Sigmoid colon (tissue), 4 donors: ENCODE measurements at regions not wholly inside any gene's neighbourhood (a gene's known extent, or its start where the extent isn't known, plus 50 kb on each side); places are given as distances from the start of the nearest gene placed in this dataset.
"Not testable (repeated sequence)": the region's sequence is repeated elsewhere in the genome, so short reads cannot be mapped to it uniquely, and the experiment has no call there.

Experiments
- EP300 ChIP-seq, 4 donors: sonication (generic); formaldehyde crosslinking; IDR thresholded peaks; one replicate each; pipeline ENCODE4 v1.6.1; 2017; ENCODE audit warnings: antibody characterized with exemption in 4 of 4
- POLR2A ChIP-seq, 2 donors: fragments of 450-650 bp; IDR thresholded peaks; one replicate each; pipeline ENCODE4 v1.6.1; 2016; ENCODE audit warnings: antibody characterized with exemption in 2 of 2, mild to moderate bottlenecking in 2 of 2, moderate library complexity in 2 of 2
- POLR2AphosphoS5 ChIP-seq, 4 donors: sonication (generic); formaldehyde crosslinking; IDR thresholded peaks; one replicate each; pipeline ENCODE4 v1.6.1; 2017; ENCODE audit warnings: antibody characterized with exemption in 4 of 4
- TF ChIP-seq, protein P1 (sequence below), 4 experiments: fragments of 450-650 bp in 3 of 4; fragments of 200-600 bp in 1 of 4; IDR thresholded peaks; one replicate each; pipeline ENCODE4 v1.5.1; 2016 to 2019; ENCODE audit warnings: antibody characterized with exemption in 4 of 4, mild to moderate bottlenecking in 3 of 4, moderate library complexity in 2 of 4

DNA sequence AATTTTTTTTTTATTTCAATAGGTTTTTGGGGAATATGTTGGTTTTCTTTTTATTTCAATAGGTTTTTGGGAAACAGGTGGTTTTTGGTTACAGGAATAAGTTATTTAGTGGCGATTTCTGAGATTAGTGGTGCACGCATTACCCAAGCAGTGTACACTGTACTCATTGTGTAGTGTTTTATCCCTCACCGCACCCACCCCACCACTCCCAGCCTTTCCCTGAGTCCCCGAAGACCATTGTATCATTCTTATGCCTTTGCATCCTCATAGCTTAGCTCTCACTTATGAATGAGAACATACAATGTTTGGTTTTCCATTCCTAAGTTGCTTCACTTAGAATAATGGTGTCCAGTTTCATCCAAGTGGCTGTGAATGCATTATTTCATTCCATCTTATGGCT lies 2142.4 kb upstream of the DEFB115 start:
- not testable (repeated sequence) for TF ChIP-seq EP300, POLR2AphosphoS5, POLR2A (IDR thresholded peaks at IDR 0.05)
- TF ChIP-seq, protein P1, sequence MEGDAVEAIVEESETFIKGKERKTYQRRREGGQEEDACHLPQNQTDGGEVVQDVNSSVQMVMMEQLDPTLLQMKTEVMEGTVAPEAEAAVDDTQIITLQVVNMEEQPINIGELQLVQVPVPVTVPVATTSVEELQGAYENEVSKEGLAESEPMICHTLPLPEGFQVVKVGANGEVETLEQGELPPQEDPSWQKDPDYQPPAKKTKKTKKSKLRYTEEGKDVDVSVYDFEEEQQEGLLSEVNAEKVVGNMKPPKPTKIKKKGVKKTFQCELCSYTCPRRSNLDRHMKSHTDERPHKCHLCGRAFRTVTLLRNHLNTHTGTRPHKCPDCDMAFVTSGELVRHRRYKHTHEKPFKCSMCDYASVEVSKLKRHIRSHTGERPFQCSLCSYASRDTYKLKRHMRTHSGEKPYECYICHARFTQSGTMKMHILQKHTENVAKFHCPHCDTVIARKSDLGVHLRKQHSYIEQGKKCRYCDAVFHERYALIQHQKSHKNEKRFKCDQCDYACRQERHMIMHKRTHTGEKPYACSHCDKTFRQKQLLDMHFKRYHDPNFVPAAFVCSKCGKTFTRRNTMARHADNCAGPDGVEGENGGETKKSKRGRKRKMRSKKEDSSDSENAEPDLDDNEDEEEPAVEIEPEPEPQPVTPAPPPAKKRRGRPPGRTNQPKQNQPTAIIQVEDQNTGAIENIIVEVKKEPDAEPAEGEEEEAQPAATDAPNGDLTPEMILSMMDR (IDR thresholded peaks at IDR 0.05) = not testable (repeated sequence)
